SU-DHL-6 (cell line): ENCODE measurements at regions not wholly inside any gene's neighbourhood (a gene's known extent, or its start where the extent isn't known, plus 50 kb on each side); places are given as distances from the start of the nearest gene placed in this dataset.

Experiments used
- H2AFZ ChIP-seq: fragments of 200-600 bp; sonication (generic); 2 replicates; pipeline ENCODE4 v1.6.1; 2014; ENCODE audit warnings: low read depth, mild to moderate bottlenecking, moderate library complexity, mixed read lengths, antibody characterized with exemption, low read length; ENCODE audit not compliant: severe bottlenecking
- H3F3A ChIP-seq: fragments of 200-600 bp; shearing (Covaris generic); 2 replicates; pipeline ENCODE4 v1.6.0; 2016; ENCODE audit warnings: antibody characterized with exemption, mild to moderate bottlenecking; ENCODE audit not compliant: insufficient read depth
- H3K27ac ChIP-seq: fragments of 200-600 bp; sonication (generic); 2 replicates; pipeline ENCODE4 v1.5.1; 2016; ENCODE audit warnings: low read depth, mild to moderate bottlenecking, low read length, moderate library complexity, mixed read lengths
- H3K27me3 ChIP-seq: fragments of 200-600 bp; sonication (generic), shearing (Covaris generic); 2 replicates; pipeline ENCODE4 v1.6.0; 2014; ENCODE audit warnings: mild to moderate bottlenecking, low read length
- H3K36me3 ChIP-seq: fragments of 200-600 bp; sonication (generic); 2 replicates; pipeline ENCODE4 v1.6.1; 2014; ENCODE audit warnings: mild to moderate bottlenecking, low read length, mixed read lengths
- H3K4me2 ChIP-seq: fragments of 300-600, 200-600 bp; shearing (Covaris generic), sonication (generic); 2 replicates; pipeline ENCODE4 v1.6.0; 2014; ENCODE audit warnings: low read length, low read depth, mild to moderate bottlenecking; ENCODE audit not compliant: poor library complexity, severe bottlenecking
- H3K4me3 ChIP-seq: fragments of 200-600 bp; sonication (generic); 2 replicates; pipeline ENCODE4 v1.5.1; 2014; ENCODE audit warnings: antibody characterized with exemption, low read length, mild to moderate bottlenecking, mixed read lengths; ENCODE audit not compliant: insufficient read depth, poor library complexity, severe bottlenecking
- H3K79me2 ChIP-seq: fragments of 200-600 bp; sonication (generic); 2 replicates; pipeline ENCODE4 v1.6.1; 2014; ENCODE audit warnings: mild to moderate bottlenecking, low read length, moderate library complexity; ENCODE audit not compliant: insufficient read depth
- H3K9ac ChIP-seq: fragments of 200-600 bp; sonication (generic); 2 replicates; pipeline ENCODE4 v1.7.0; 2014; ENCODE audit warnings: mild to moderate bottlenecking, low read length
- H3K9me2 ChIP-seq: fragments of 200-600 bp; sonication (generic); replicated peaks from 2 replicates; pipeline ENCODE4 v1.6.1; 2014; ENCODE audit warnings: low read length; ENCODE audit not compliant: insufficient read depth
- H3K9me3 ChIP-seq: fragments of 200-600 bp; sonication (generic); 2 replicates; pipeline ENCODE4 v1.6.1; 2014; ENCODE audit warnings: low read length, mixed read lengths; ENCODE audit not compliant: insufficient read depth
- H4K20me1 ChIP-seq: fragments of 200-600 bp; sonication (generic); 2 replicates; pipeline ENCODE4 v1.6.1; 2014; ENCODE audit warnings: low read depth, mild to moderate bottlenecking, antibody characterized with exemption, low read length, moderate library complexity, mixed read lengths
- CTCF ChIP-seq: fragments of 200-600 bp; sonication (generic); IDR thresholded peaks from one replicate; pipeline ENCODE4 v1.5.1; 2017; ENCODE audit warnings: antibody characterized with exemption, mild to moderate bottlenecking, low read length, moderate library complexity; ENCODE audit not compliant: insufficient read depth, poor library complexity, severe bottlenecking
- EZH2phosphoT487 ChIP-seq: fragments of 200-600 bp; sonication (generic), shearing (Covaris generic); conservative IDR thresholded peaks from 2 replicates; pipeline ENCODE4 v1.6.1; 2018; ENCODE audit warnings: mild to moderate bottlenecking, antibody characterized with exemption, low read length, moderate library complexity, mixed read lengths

GRCh38 chr11:134486704-134487103 is 74.7 kb upstream of the B3GAT1 start:
- H3K27ac ChIP-seq = no peak overlapping the region
- no peak overlapping the region for H2AFZ ChIP-seq
- H3K4me3 ChIP-seq = no peak overlapping the region
- H3K9ac ChIP-seq = no peak overlapping the region
- no peaks in the 10 kb centered on the region for H3K79me2 ChIP-seq
- no peaks in the 10 kb centered on the region for H3F3A ChIP-seq
- H3K36me3 ChIP-seq = no peaks in the 10 kb centered on the region
- no peak for TF ChIP-seq EZH2phosphoT487
- no peak for TF ChIP-seq CTCF
- H3K4me2 ChIP-seq = no peak overlapping the region
- no peaks in the 10 kb centered on the region for H3K9me3 ChIP-seq
- H3K27me3 ChIP-seq = no peaks in the 10 kb centered on the region
- H4K20me1 ChIP-seq = no peaks in the 10 kb centered on the region
- no peaks in the 10 kb centered on the region for H3K9me2 ChIP-seq

- no peak overlapping the region for H3K9ac ChIP-seq
These were observed 74.1 kb upstream of the B3GAT1 start for GRCh38 chr11:134486106-134486505.

GRCh38 chr11:134485316-134485715 is 73.3 kb upstream of the B3GAT1 start:
- Histone ChIP-seq H3K36me3 (no peaks in the 10 kb centered on the region), H3K27me3 (no peaks in the 10 kb centered on the region), H3F3A (no peaks in the 10 kb centered on the region), H3K9me3 (no peaks in the 10 kb centered on the region), H2AFZ (no peak overlapping the region), H3K9me2 (no peaks in the 10 kb centered on the region), H4K20me1 (no peaks in the 10 kb centered on the region), H3K27ac (no peak overlapping the region), H3K4me2 (no peak overlapping the region), H3K9ac (no peak overlapping the region), H3K79me2 (no peaks in the 10 kb centered on the region), H3K4me3 (no peak overlapping the region)
- no peak for TF ChIP-seq EZH2phosphoT487
- no peak for TF ChIP-seq CTCF

More at GRCh38 chr11:134486106-134486505, 74.1 kb upstream of the B3GAT1 start:
- no peak overlapping the region for H3K4me2 ChIP-seq
- H3K79me2 ChIP-seq = no peaks in the 10 kb centered on the region
- H3K9me3 ChIP-seq = no peaks in the 10 kb centered on the region
- H3K4me3 ChIP-seq = no peak overlapping the region
- no peaks in the 10 kb centered on the region for H3F3A ChIP-seq
- H3K36me3 ChIP-seq = no peaks in the 10 kb centered on the region
- H3K27ac ChIP-seq = no peak overlapping the region
- no peaks in the 10 kb centered on the region for H4K20me1 ChIP-seq
- no peaks in the 10 kb centered on the region for H3K9me2 ChIP-seq
- H2AFZ ChIP-seq = no peak overlapping the region
- H3K27me3 ChIP-seq = no peaks in the 10 kb centered on the region
- no peak for TF ChIP-seq EZH2phosphoT487
- no peak for TF ChIP-seq CTCF

- Histone ChIP-seq H3K27me3 (no peaks in the 10 kb centered on the region), H3K36me3 (no peaks in the 10 kb centered on the region), H3K79me2 (no peaks in the 10 kb centered on the region), H3K4me2 (no peak overlapping the region), H3K9me3 (no peaks in the 10 kb centered on the region), H3K27ac (no peak overlapping the region), H3K9ac (no peak overlapping the region), H4K20me1 (no peaks in the 10 kb centered on the region), H3F3A (no peaks in the 10 kb centered on the region), H3K9me2 (no peaks in the 10 kb centered on the region), H2AFZ (no peak overlapping the region), H3K4me3 (no peak overlapping the region)
- TF ChIP-seq EZH2phosphoT487 = no peak
- TF ChIP-seq CTCF = no peak
These were observed 71.8 kb upstream of the B3GAT1 start for GRCh38 chr11:134483857-134484256.
